HG02852 (cell line): ENCODE measurements at regions not wholly inside any gene's neighbourhood (a gene's known extent, or its start where the extent isn't known, plus 50 kb on each side); places are given as distances from the start of the nearest gene placed in this dataset.
A peak's percentile ranks its signal among the peaks of the same experiment; 100 is the strongest.
"Not testable (repeated sequence)": the region's sequence is repeated elsewhere in the genome, so short reads cannot be mapped to it uniquely, and the experiment has no call there.

Experiments
- ATAC-seq: cut with Tn5 transposase; IDR thresholded peaks from one replicate; pipeline ENCODE4 v1.9.1; 2021; ENCODE audit warnings: mild to moderate bottlenecking, moderate library complexity; ENCODE audit not compliant: unreplicated experiment

- ATAC-seq, result no peak
Measured at GRCh38 chrX:9258421-9259104, 206.3 kb upstream of the TBL1X start.

DNA sequence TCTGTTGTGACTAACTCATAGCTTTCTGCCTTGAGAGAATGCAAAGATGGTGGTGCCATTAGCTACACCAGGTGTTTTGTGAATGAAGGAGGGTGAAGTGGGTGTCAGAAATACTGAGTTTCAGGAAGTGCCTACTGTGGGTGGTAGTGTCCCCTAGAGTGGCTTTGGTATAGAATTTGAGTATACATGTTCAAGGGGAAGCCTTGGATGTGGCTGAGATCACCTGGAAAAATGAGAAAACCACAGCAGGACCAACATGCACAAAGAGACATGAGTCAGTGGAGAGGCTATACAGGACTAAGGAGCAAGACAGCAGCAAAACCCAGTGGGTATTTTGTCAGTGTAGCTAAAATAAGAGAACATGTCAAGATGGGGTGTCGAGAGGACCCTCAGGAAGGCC is 204.3 kb upstream of the TBL1X start:
- ATAC-seq, result no peak

GRCh38 chrX:9267415-9267814 is 197.4 kb upstream of the TBL1X start:
- no peak for ATAC-seq

DNA sequence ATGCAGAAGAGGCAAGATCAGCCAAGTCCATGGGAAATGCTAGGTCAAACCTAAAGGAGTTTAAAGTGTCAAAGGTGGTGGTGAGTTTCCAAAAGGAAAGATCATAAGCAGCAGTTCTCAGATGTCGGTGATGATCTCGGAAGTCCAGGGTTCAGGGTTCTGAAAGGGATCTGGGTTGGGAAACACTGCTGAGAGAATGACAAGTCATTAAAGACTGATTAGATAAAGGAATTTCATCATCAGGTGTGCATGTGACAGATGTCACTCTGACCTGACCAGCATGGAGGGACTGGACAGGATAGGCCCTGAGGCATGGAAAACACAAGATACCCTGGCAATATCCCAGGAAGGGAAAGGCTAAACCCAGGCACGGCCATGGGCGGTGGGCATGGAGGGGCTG is 195.7 kb upstream of the TBL1X start:
- ATAC-seq, result no peak

GRCh38 chrX:9271789-9272525 is 192.9 kb upstream of the TBL1X start:
- no peak for ATAC-seq

DNA sequence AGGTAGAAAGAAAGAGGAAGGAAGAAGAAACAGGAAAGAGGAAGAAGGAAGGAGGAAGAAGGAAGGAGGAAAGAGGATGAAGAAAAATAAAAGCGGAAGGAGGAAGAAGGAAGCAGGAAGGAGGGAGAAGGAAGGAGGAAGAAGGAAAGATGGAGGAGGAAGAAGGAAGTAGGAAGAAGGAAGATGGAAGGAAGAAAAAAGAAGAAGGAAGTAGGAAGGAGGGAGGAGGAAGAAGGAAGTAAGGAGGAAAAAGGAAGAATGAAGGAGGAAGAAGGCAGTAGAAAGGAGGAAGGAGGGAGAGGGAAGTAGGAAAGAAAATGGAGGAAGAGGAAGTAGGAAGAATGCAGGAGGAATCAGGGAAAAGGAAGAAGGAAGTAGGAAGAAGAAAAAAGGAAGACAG is 191.1 kb upstream of the TBL1X start:
- ATAC-seq, result no peak

DNA sequence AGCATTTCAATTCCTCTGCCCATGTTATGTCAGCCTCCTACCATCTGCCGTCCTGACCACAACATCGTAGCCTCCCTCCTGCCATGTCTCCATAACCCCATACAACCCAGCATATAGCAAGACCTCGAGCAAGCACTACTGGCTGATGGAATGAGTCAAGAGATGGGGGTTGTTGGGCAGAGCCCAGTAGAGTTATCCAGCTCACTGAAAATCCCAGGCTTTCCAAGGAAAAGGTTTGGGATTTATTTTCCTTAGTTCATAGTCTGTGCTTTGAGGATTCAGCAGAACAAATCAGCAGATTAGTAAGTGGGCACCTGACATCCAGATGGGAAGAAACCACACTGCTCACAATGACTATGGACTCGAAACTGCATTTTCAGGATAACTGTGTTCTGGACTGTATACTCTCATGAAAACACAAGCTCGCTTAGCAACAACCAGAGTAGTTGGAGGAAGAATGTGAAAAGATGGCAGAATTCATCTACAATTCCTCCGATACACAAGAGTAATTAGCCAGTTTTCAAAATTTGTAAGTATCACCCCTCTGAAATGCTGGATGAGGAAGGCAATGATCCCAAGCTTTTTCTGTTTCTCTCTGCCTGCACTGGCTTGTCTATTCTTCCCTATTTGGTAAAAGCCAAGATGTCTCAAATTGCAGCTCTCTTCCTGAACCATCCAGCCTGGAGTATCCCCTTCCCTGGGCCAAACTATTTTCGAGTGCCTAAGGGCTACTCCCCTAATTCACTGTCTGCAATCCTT is 186.2 kb upstream of the TBL1X start:
- ATAC-seq, result no peak

DNA sequence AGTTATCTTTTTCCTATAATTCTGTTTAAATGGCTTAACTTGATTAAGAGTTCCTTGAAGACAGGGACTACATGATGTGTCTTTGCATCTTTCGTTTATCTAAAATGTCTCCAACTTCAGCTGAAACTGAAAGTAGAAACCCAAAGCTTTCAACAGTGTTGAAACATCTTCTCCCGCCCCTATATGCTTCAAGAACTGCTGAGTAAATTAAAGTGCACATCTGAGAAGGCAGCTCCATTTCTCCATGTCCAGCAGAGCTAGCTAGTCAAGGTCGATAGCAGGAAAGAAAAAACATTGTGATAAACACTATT is 185.7 kb upstream of the TBL1X start:
- ATAC-seq, result peak; percentile 73

DNA sequence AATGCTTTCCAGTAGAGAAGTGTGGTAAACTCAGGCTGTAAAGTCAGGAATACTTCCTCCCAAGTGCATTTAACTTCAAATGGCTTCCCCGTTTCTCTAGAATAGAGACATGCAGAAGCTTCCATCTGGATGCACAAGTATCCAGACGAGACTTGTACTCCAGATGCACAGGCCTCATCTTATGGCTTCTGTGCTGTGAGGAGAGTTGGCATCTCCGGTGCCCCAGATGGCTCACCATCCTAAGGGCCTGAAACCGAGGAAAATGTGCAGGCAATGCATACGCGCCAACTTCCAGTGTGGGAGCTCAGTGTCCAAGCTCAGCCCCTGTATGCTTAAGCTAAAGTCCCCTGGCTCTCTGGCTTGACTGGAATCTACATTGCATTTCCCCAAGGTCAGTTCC is 184.0 kb upstream of the TBL1X start:
- no peak for ATAC-seq

DNA sequence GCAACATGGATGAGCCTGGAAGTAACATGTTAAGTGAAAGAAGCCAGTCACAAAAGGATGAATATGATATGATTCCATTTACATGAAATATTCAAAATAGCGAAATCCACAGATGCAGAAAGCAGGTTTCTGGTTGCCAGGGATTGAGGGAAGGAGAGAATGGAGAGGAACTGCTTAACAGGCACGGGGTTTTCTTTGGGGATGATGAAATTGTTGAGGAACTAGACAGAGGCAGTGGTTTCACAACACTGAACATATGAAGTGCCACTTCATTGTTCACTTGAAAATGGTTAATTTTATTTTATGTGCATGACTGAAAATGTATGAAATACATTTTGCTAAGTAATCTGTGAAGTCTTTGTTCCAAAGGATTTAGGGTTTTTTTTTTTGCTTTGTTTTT is 182.5 kb upstream of the TBL1X start:
- no peak for ATAC-seq

GRCh38 chrX:9285342-9285771 is 179.5 kb upstream of the TBL1X start:
- ATAC-seq, result no peak

GRCh38 chrX:9286234-9286633 is 178.6 kb upstream of the TBL1X start:
- ATAC-seq, result no peak

- no peak for ATAC-seq
Measured at GRCh38 chrX:9291629-9292028, 173.2 kb upstream of the TBL1X start.

GRCh38 chrX:9293051-9293496 is 171.8 kb upstream of the TBL1X start:
- ATAC-seq, result no peak

DNA sequence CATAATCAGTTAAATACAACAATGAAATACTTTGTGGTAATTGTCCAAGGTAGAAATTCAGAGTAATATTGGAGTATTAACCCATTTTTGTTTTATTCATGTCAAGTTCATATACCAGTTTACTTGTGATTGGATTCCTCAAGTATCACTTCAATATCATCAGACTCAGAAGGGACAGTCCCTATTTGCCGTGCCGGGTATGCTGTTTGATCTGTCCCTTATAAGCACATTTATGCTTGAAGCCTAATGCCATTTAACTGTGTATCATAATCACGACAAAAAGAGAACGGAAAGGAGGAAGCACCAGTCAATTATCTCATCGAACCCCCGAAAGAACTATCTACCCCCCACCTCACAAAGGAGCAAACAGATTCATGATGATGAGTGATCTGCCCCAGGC is 171.0 kb upstream of the TBL1X start:
- no peak for ATAC-seq

DNA sequence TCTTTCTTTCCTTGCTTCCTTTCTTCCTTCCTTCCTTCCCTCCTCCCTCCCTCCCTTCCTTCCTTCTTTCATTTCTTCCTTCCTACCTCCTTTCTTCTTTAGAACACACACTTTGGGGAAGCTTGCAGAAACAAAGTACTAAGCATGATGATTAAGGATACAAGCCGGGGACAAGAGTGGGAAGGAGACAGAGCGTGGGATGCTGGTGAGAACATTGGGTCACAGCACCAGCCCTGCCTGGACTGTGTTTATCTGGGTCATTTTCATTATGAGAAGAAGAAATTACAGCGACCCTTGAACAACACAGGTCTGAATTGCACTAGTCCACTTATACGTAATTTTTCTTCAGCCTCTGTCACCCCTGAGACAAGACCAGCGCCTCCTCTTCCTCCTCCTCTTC is 169.3 kb upstream of the TBL1X start:
- ATAC-seq, result no peak

- ATAC-seq, result no peak
Measured at GRCh38 chrX:9298221-9298620, 166.6 kb upstream of the TBL1X start.

- ATAC-seq, result not testable (repeated sequence)
Measured at GRCh38 chrX:9299681-9300080, 165.2 kb upstream of the TBL1X start.

DNA sequence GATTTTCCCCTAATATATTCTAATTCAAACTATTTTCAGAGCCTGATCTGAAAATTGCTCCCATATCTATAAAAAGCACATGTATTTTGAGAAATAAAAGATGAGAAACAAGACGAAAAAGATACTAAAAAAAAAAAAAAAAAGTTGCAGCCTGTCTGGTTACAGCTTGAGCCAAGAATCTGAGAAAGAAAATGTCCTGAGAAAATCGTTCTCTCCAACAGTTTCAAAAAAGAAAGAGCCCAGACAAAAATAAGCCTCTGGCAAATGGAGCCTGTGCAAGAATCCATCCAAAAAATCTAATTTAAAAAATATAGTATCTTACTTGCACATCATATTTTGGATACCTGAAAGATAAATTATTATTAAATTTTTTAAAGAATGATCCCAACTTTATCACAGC is 163.0 kb upstream of the TBL1X start:
- ATAC-seq, result no peak

- ATAC-seq, result no peak
Measured at GRCh38 chrX:9302381-9302780, 162.5 kb upstream of the TBL1X start.

DNA sequence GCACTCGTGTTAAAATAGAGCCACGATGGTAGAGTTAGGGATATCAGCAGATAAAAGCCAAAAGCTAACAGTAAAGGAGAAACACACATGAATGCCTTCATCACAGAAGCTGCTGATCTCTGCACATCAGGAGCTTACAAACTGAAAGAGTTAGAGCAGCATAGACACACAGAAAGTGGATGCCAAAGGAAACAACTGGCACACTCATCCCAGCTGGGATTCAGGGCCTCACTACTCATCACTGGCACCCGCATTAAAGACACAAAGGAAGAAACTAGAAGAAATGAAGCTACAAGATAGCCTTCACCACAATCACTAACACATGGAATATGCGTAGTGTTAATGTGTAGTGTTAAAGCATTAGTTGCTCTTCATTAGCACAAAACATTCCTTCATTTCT is 156.4 kb upstream of the TBL1X start:
- ATAC-seq, result no peak

DNA sequence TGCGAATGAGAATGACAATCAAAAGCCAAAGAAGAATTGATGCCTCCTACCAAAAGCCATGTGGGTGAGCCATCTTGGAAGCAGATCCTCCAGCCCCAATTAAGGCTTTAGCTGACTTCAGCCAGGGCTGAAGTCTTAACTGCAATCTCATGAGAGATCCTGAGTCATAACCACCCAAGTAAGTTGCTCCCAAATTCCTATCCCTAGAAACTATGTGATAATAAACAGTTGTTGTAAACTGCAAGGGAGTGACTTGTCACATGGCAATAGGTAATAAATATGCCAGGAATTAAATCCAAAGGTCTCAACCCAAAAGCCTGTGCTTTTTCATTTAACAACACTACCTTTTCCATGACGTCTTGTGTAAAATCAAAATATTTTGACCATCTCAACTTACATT is 154.2 kb upstream of the TBL1X start:
- ATAC-seq, result no peak
